PC-3 (cell line): ENCODE measurements at regions not wholly inside any gene's neighbourhood (a gene's known extent, or its start where the extent isn't known, plus 50 kb on each side); places are given as distances from the start of the nearest gene placed in this dataset.
A peak's percentile ranks its signal among the peaks of the same experiment; 100 is the strongest.

ENCODE experiments used
- ATAC-seq: fragments of 200-7000 bp; cut with Tn5 transposase; 2 replicates; pipeline ENCODE4 v1.9.1; 2020; ENCODE audit warnings: mild to moderate bottlenecking, moderate library complexity
- BruUV-seq: library from RNA; stranded (reverse); fragments of 400-500 nt; replicated peaks from 2 replicates; lab custom pipeline; 2021; lab: Mats Ljungman, UMichigan
- CTCF ChIA-PET: fragments of 300-600 bp; sonication (Branson Sonifier 250); formaldehyde crosslinking; loops from one replicate; lab custom pipeline; 2022; ENCODE audit warnings: antibody characterized with exemption; lab: Charles Lee
- POLR2A ChIA-PET: fragments of 300-600 bp; sonication (Branson Sonifier 250); formaldehyde crosslinking; loops from one replicate; lab custom pipeline; 2022; ENCODE audit warnings: antibody characterized with exemption; ENCODE audit not compliant: unreplicated experiment; lab: Charles Lee
- DNase-seq: peaks from one replicate; pipeline ENCODE4 v3.0.0-alpha.2; 2015
- H2AFZ ChIP-seq: fragments of 300-600 bp; sonication (generic); 2 replicates; pipeline ENCODE4 v1.6.0; 2016; ENCODE audit warnings: antibody characterized with exemption, low read length
- H3F3A ChIP-seq: fragments of 300-600 bp; sonication (generic); one replicate; pipeline ENCODE4 v1.6.0; 2017; ENCODE audit warnings: antibody characterized with exemption, low read length, control low read depth, mild to moderate bottlenecking; ENCODE audit not compliant: unreplicated experiment
- H3K27ac ChIP-seq: fragments of 300-600 bp; sonication (generic); 2 replicates; pipeline ENCODE4 v1.5.1; 2016; ENCODE audit warnings: mild to moderate bottlenecking, low read length
- H3K27me3 ChIP-seq: fragments of 300-600 bp; sonication (generic); 2 replicates; pipeline ENCODE4 v1.6.1; 2016; ENCODE audit warnings: low read length, mixed read lengths
- H3K36me3 ChIP-seq: fragments of 300-600 bp; sonication (generic); 2 replicates; pipeline ENCODE4 v1.6.1; 2016; ENCODE audit warnings: low read depth, mixed run types, low read length, mixed read lengths
- H3K4me1 ChIP-seq: fragments of 300-600 bp; sonication (generic); 2 replicates; pipeline ENCODE4 v1.5.1; 2016; ENCODE audit warnings: low read length; ENCODE audit not compliant: insufficient read depth
- H3K4me2 ChIP-seq: fragments of 300-600 bp; sonication (generic); 2 replicates; pipeline ENCODE4 v1.6.0; 2016; ENCODE audit warnings: low read length
- H3K4me3 ChIP-seq: fragments of 300-600 bp; sonication (generic); 2 replicates; pipeline ENCODE4 v1.5.1; 2016; ENCODE audit warnings: mild to moderate bottlenecking, low read length, mixed read lengths
- H3K79me2 ChIP-seq: fragments of 300-600 bp; sonication (generic); 2 replicates; pipeline ENCODE4 v1.6.1; 2017; ENCODE audit warnings: low read length, mixed read lengths
- H3K9ac ChIP-seq: fragments of 300-600 bp; sonication (generic); 2 replicates; pipeline ENCODE4 v1.6.0; 2016; ENCODE audit warnings: mild to moderate bottlenecking, low read length
- H3K9me2 ChIP-seq: fragments of 300-600 bp; sonication (generic); replicated peaks from 2 replicates; pipeline ENCODE4 v1.6.1; 2016; ENCODE audit warnings: mixed run types, low read length, mixed read lengths
- H3K9me3 ChIP-seq: fragments of 300-600 bp; sonication (generic); 2 replicates; pipeline ENCODE4 v1.6.1; 2016; ENCODE audit warnings: low read length, mixed read lengths
- H4K20me1 ChIP-seq: fragments of 300-600 bp; sonication (generic); 2 replicates; pipeline ENCODE4 v1.6.1; 2016; ENCODE audit warnings: low read length, mixed read lengths
- CTCF ChIP-seq: fragments of 300-600 bp; sonication (generic); conservative IDR thresholded peaks from 2 replicates; pipeline ENCODE4 v1.5.1; 2017; ENCODE audit warnings: antibody characterized with exemption, low read depth, mild to moderate bottlenecking, low read length
- EZH2 ChIP-seq: fragments of 300-600 bp; sonication (generic); IDR thresholded peaks from one replicate; pipeline ENCODE4 v1.6.1; 2017; ENCODE audit warnings: antibody characterized with exemption, mild to moderate bottlenecking, low read length; ENCODE audit not compliant: unreplicated experiment
- EZH2phosphoT487 ChIP-seq: fragments of 300-600 bp; sonication (generic); IDR thresholded peaks from 2 replicates; pipeline ENCODE4 v1.6.1; 2018; ENCODE audit warnings: mild to moderate bottlenecking, antibody characterized with exemption, low read length, borderline replicate concordance
- intact Hi-C: fragments of 100-400 bp; cut with micrococcal nuclease; formaldehyde crosslinking; loops from 2 replicates; pipeline ENCODE4 v1.9.0; 2023

DNA sequence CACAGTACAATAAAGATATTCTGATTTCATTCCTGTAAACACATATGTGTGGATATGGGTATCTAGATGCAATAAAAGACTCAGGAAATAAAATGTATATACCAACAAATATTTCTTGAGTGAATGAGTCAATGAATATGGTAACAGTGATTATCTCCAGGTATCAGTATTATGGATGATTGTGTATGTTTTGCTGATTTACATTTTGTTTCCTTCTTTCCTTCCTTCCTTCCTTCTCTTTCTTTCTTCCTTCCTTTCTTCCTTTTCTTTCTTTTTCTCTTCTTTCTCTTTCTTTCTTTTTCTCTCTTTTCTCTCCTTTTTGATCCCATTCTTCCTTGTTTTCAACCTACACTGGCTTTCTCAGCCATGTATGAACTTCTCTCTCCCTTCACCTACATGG lies 85.3 kb upstream of the DLX6 start:
- no TSS peak for BruUV-seq
- POLR2A ChIA-PET: no interaction called here
- H3K9ac ChIP-seq: no peak overlapping the region
- H3K27ac ChIP-seq: no peak overlapping the region
- H2AFZ ChIP-seq: no peak overlapping the region
- H3K36me3 ChIP-seq: no peaks in the 10 kb centered on the region
- no peaks in the 10 kb centered on the region for H3K9me2 ChIP-seq
- TF ChIP-seq EZH2phosphoT487 (no peak), CTCF (no peak), EZH2 (no peak)
- peaks cover 10% of the 10 kb centered on the region; the same call in 1 of the 2 replicates for H3K4me1 ChIP-seq
- no peaks in the 10 kb centered on the region for H4K20me1 ChIP-seq
- no peaks in the 10 kb centered on the region for H3F3A ChIP-seq
- H3K9me3 ChIP-seq: no peaks in the 10 kb centered on the region
- CTCF ChIA-PET: no interaction called here
- DNase-seq (no peak), ATAC-seq (no peak)
- H3K27me3 ChIP-seq: no peaks in the 10 kb centered on the region
- intact Hi-C loops: no loop called here
- no peaks in the 10 kb centered on the region for H3K79me2 ChIP-seq
- no peak overlapping the region for H3K4me2 ChIP-seq
- no peak overlapping the region for H3K4me3 ChIP-seq

DNA sequence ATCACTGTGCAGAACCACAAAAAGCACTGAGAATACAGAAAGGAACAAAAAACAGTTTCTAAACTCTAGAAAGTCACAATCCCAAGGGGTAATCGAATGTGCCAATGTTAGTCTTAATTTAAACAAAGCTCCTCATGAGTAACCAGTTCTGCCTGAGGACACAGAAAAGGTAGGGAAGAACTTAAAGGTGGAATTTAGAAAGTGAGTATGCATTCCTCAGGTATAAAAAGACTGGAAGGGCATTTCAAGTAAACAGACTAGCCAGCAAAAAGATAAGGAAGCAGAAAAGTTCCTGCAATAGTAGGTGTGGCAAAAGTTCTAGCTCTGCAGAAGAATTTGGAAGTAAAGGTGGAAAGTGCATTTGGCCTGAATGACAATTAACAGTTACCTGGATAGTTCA lies 84.6 kb upstream of the DLX6 start:
- no peaks in the 10 kb centered on the region for H3K9me2 ChIP-seq
- no peaks in the 10 kb centered on the region for H3K36me3 ChIP-seq
- ATAC-seq (no peak), DNase-seq (peak; percentile 7)
- no peaks in the 10 kb centered on the region for H3K9me3 ChIP-seq
- no peak for TF ChIP-seq CTCF
- H3K27ac ChIP-seq: no peak overlapping the region
- CTCF ChIA-PET: no interaction called here
- no peaks in the 10 kb centered on the region for H3K27me3 ChIP-seq
- no peak overlapping the region for H3K4me3 ChIP-seq
- intact Hi-C loops: no loop called here
- no peaks in the 10 kb centered on the region for H3F3A ChIP-seq
- POLR2A ChIA-PET: no interaction called here
- H3K4me1 ChIP-seq: peaks cover 10% of the 10 kb centered on the region; the same call in 1 of the 2 replicates
- no peak overlapping the region for H2AFZ ChIP-seq
- no TSS peak for BruUV-seq
- H4K20me1 ChIP-seq: no peaks in the 10 kb centered on the region
- no peak overlapping the region for H3K4me2 ChIP-seq
- H3K79me2 ChIP-seq: no peaks in the 10 kb centered on the region
- H3K9ac ChIP-seq: no peak overlapping the region

- POLR2A ChIA-PET: no interaction called here
- Histone ChIP-seq H3K27ac (no peak overlapping the region), H3K9ac (no peak overlapping the region), H3F3A (no peaks in the 10 kb centered on the region), H3K4me2 (peak overlapping the region; percentile 3; the same call in 1 of the 2 replicates), H3K79me2 (no peaks in the 10 kb centered on the region), H3K9me3 (no peaks in the 10 kb centered on the region), H3K4me3 (no peak overlapping the region), H4K20me1 (no peaks in the 10 kb centered on the region), H3K27me3 (no peaks in the 10 kb centered on the region), H3K36me3 (no peaks in the 10 kb centered on the region), H3K4me1 (peaks cover 10% of the 10 kb centered on the region; the same call in 1 of the 2 replicates), H3K9me2 (no peaks in the 10 kb centered on the region), H2AFZ (no peak overlapping the region)
- DNase-seq: peak; percentile 5
- intact Hi-C loops: no loop called here
- ATAC-seq: no peak
- TF ChIP-seq EZH2: no peak
- no peak for TF ChIP-seq EZH2phosphoT487
- no peak for TF ChIP-seq CTCF
- CTCF ChIA-PET: interaction anchor here (0.6 kb wide), 1 partner anchor 325 kb away, joined by 3 read pairs; no protein-coding TSS in a partner anchor
- BruUV-seq: no TSS peak
Observed at GRCh38 chr7:96921231-96921630, 84.1 kb upstream of the DLX6 start.
